ENCODE measurements at regions not wholly inside any gene's neighbourhood (a gene's known extent, or its start where the extent isn't known, plus 50 kb on each side); places are given as distances from the start of the nearest gene placed in this dataset.

- TF ChIP-seq CTCF (IDR thresholded peaks at IDR 0.05; ENCODE audit: borderline replicate concordance, extremely low read depth, low read length, poor library complexity, severe bottlenecking) (no peak), EZH2 (IDR thresholded peaks at IDR 0.05; ENCODE audit: borderline replicate concordance, low read depth, low read length, severe bottlenecking) (no peak)
Observed at GRCh38 chr13:36536546-36536945, 104.3 kb downstream of the CCNA1 start.

All from DND-41 (cell line).